ENCODE measurements at regions not wholly inside any gene's neighbourhood (a gene's known extent, or its start where the extent isn't known, plus 50 kb on each side); places are given as distances from the start of the nearest gene placed in this dataset.
"Not testable (repeated sequence)": the region's sequence is repeated elsewhere in the genome, so short reads cannot be mapped to it uniquely, and the experiment has no call there.

DNA sequence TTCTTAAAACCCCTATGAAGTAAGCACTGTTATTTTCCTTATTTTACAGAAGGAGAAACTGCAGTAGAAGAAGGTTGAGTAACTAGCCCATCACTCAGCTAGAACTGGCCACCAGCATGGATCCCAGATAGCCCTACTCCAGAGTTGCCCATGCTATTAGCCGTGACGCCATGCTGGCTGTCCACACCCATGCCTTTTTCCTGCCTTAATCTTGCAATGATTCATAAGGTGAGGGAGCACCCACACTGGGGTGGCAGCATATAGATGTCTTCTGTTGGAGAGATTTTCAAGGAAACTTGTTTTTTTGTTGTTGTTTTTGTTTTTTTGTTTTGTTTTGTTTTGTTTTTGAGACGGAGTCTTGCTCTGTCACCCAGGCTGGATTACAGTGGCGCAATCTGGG, 204.1 kb upstream of the HAAO start:
- H3K27me3 Mint-ChIP-seq, result peaks cover 4% of the 10 kb centered on the region
- H3K4me3 Mint-ChIP-seq, result no peak overlapping the region
- H3K9me3 Mint-ChIP-seq, result no peaks in the 10 kb centered on the region
- H3K4me1 Mint-ChIP-seq, result no peaks in the 10 kb centered on the region
- ChIA-PET POLR2A (no interaction called here), CTCF (interaction anchor here (0.7 kb wide), 1 partner anchor 11 kb away, joined by 4 read pairs; no protein-coding TSS in a partner anchor)
- no peak overlapping the region for H3K27ac Mint-ChIP-seq
- no peak for DNase-seq
- no peaks in the 10 kb centered on the region for H3K36me3 Mint-ChIP-seq (ENCODE audit: low read depth)

DNA sequence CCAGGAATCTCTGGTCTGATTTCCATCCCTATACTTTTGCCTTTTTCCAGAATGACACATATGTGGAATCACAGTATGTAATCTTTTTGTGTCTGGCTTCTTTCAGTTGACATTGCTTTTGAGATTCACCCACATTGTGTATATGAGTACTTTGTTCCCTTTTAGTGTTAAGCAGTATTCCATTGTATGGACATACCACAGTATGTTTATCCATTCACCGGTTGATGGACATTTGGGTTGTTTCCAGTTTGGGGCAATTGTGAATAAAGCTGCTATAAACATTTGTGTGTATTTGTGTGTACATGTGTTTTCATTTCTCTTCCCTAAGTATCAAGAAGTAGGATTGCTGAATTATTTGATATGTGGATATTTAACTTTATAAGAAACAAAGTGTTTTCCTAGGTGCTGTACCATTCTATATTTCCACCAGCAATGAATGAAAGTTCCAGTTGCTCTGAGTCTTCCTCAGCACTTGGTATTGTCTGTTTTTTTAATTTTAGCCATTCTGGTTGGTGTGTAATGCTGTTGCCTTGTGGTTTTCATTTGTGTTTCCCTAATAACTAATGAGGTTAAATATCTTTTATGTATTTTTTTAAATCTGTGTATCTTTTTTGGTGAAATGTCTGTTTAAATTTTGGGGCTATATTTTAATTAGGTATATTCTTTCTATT, 203.5 kb upstream of the HAAO start:
- Mint-ChIP-seq H3K27me3 (peaks cover 4% of the 10 kb centered on the region), H3K4me1 (no peaks in the 10 kb centered on the region), H3K36me3 (ENCODE audit: low read depth) (no peaks in the 10 kb centered on the region), H3K4me3 (no peak overlapping the region), H3K9me3 (no peaks in the 10 kb centered on the region), H3K27ac (no peak overlapping the region)
- ChIA-PET CTCF (no interaction called here), POLR2A (no interaction called here)
- no peak for DNase-seq

DNA sequence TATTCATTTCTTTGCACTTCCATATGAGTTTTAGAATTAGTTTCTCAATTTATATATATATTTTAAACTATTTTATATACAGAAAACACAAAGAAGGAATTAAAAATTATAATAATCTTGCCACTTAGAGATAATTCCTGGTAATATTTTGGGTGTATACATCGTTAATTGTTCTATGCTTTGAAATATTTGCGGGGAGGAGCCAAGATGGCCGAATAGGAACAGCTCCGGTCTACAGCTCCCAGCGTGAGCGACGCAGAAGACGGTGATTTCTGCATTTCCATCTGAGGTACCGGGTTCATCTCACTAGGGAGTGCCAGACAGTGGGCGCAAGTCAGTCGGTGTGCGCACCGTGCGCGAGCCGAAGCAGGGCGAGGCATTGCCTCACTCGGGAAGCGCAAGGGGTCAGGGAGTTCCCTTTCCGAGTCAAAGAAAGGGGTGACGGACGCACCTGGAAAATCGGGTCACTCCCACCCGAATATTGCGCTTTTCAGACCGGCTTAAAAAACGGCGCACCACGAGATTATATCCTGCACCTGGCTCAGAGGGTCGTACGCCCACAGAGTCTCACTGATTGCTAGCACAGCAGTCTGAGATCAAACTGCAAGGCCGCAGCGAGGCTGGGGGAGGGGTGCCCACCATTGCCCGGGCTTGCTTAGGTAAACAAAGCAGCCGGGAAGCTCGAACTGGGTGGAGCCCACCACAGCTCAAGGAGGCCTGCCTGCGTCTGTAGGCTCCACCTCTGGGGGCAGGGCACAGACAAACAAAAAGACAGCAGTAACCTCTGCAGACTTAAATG, 197.1 kb upstream of the HAAO start:
- H3K27ac Mint-ChIP-seq, result peak overlapping the region; percentile 9
- H3K9me3 Mint-ChIP-seq; H3K4me3 Mint-ChIP-seq; H3K27me3 Mint-ChIP-seq; CTCF ChIA-PET; H3K36me3 Mint-ChIP-seq (ENCODE audit: low read depth); POLR2A ChIA-PET; DNase-seq; H3K4me1 Mint-ChIP-seq: not testable (repeated sequence)

DNA sequence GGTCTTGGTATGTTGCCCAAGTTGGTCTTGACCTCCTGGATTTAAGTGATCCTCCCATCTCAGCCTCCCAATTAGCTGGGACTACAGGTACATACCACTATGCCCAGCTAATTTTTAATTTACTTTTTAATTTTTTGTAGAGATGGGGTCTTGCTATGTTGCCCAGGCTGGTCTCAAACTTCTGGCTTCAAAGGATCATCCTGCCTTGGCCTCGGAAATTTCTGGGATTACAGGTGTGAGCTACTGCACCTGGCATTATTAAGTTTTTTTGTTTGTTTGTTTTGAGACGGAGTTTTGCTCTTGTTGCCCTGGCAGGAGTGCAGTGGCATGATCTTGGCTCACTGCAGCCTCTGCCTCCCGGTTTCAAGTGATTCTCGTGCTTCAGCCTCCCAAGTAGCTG, 195.7 kb upstream of the HAAO start:
- H3K36me3 Mint-ChIP-seq (ENCODE audit: low read depth); POLR2A ChIA-PET; H3K27me3 Mint-ChIP-seq; H3K9me3 Mint-ChIP-seq; H3K27ac Mint-ChIP-seq; H3K4me1 Mint-ChIP-seq; DNase-seq; H3K4me3 Mint-ChIP-seq: not testable (repeated sequence)
- CTCF ChIA-PET, result interaction anchor here (1.0 to 1.1 kb wide), 2 partner anchors 13 to 55 kb away, joined by 3 to 5 read pairs; no protein-coding TSS in a partner anchor

DNA sequence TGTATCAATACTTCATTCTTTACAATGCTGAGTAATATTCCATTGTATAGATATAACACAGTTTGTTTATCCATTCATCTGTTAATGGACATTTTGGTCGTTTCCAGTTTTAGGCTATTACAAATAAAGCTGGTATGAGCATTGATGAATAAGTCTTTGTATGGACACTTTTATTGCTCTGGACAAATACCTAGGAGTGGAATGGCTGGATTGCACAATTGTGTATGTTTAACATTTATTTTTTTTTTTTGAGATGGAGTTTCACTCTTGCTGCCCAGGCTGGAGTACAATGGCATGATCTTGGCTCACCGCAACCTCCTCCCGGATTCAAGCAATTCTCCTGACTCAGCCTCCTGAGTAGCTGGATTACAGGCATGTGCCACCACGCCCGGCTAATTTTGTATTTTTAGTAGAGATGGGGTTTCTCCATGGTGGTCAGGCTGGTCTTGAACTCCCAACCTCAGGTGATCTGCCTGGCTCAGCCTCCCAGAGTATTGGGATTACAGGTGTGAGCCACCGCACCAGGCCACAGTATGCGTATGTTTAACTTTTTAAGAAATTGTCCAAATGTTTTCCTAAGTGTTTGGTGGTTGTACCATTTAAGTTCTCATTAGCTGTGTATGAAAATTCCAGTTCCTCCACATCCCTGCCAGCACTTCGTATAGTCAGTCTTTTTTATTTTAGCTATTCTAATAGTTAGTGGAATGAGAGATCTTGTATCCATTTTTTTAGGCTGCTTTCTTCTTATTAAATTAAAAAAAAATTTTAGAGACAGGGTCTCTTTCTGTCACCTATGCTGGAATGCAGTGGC, 194.9 kb upstream of the HAAO start:
- H3K36me3 Mint-ChIP-seq (ENCODE audit: low read depth), result no peaks in the 10 kb centered on the region

DNA sequence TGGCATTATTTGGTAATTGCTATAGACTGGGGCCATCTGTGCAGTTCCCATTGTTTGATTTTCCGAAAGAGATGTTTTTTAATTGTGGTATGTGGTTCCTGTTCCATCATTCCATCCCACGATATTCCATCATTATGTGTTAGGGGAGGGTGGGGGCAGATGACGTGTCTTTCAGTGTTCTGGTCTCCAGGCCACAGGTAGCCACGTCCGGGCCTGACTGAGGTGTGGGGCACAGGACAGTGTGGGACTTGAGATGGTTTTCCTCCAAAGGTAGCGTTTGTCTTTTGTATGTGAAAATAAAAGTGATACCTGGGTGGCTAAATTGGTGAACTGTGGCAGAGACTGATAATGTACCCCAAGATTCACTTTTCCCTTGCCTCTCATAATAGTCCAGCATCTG, 192.2 kb upstream of the HAAO start:
- Mint-ChIP-seq H3K36me3 (ENCODE audit: low read depth) (no peaks in the 10 kb centered on the region), H3K27ac (no peak overlapping the region), H3K4me3 (no peak overlapping the region), H3K4me1 (no peaks in the 10 kb centered on the region), H3K27me3 (peaks cover 1% of the 10 kb centered on the region), H3K9me3 (no peaks in the 10 kb centered on the region)
- ChIA-PET POLR2A (no interaction called here), CTCF (interaction anchor here (1.9 kb wide), 1 partner anchor 10 kb away, joined by 5 read pairs; no protein-coding TSS in a partner anchor)
- no peak for DNase-seq

More for the DNA sequence above, 194.9 kb upstream of the HAAO start:
- DNase-seq, result no peak
- Mint-ChIP-seq H3K27me3 (peaks cover 5% of the 10 kb centered on the region), H3K9me3 (no peaks in the 10 kb centered on the region), H3K27ac (no peak overlapping the region), H3K4me3 (no peak overlapping the region), H3K4me1 (no peaks in the 10 kb centered on the region)
- CTCF ChIA-PET, result interaction anchor here (0.5 to 1.1 kb wide), 5 partner anchors 12 to 1538 kb away, joined by 3 to 5 read pairs (median 3); no protein-coding TSS in a partner anchor
- POLR2A ChIA-PET, result no interaction called here

DNA sequence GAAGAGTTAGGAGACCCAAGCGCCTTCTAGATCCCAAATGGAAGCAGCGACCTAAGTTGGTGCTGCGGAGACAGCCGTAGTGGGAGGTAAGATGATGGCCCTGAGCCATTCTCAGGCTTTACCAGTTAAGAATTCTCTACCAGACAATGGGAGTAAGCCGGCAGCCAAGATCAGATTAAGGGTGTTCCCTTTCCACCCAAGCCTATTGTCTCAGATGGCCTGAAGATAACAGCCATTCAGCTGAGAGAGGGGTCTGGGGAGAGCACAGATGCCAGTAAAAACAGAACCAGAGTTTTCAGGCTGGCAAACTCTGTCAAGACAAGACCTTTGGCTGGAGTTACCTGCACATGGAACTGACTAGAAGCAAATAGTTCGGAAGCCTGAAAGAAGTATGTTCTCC, 191.7 kb upstream of the HAAO start:
- Mint-ChIP-seq H3K27ac (no peak overlapping the region), H3K27me3 (peaks cover 1% of the 10 kb centered on the region), H3K4me3 (no peak overlapping the region), H3K4me1 (no peaks in the 10 kb centered on the region), H3K9me3 (no peaks in the 10 kb centered on the region), H3K36me3 (ENCODE audit: low read depth) (no peaks in the 10 kb centered on the region)
- POLR2A ChIA-PET, result no interaction called here
- no peak for DNase-seq
- CTCF ChIA-PET, result no interaction called here

DNA sequence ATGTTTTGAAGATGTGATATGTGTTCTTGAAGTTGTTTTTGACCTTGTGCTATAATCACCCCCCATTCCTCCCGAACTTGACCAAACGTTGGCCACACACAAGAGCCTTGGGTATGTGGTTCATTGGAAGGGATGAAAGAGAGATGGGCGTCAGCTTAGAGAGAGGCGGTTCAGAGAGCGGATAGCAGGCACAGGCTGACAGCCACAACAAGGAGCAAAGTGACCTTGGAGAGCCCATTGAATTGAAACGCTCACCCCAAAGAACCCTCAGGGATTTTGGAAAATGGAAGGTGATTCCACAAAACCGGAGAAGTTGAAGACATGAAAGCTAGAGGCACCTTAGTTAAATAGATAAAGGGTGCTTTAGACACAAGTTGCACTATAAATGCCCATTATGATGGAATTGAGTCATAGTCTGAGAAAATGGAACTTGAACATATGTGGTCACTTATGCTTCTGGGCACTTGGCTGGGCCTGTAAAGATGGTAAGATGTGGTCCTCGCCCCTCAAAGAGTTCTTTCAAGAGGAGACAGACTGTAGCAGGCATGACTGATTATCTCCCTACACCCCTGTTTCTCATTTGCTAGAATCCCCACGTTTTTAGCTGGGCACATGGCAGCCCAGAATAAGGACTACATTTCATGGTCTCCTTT, 188.5 kb upstream of the HAAO start:
- Mint-ChIP-seq H3K4me3 (no peak overlapping the region), H3K36me3 (ENCODE audit: low read depth) (no peaks in the 10 kb centered on the region), H3K4me1 (no peaks in the 10 kb centered on the region), H3K9me3 (no peaks in the 10 kb centered on the region), H3K27me3 (no peaks in the 10 kb centered on the region), H3K27ac (no peak overlapping the region)
- DNase-seq, result no peak
- CTCF ChIA-PET, result no interaction called here
- POLR2A ChIA-PET, result no interaction called here

DNA sequence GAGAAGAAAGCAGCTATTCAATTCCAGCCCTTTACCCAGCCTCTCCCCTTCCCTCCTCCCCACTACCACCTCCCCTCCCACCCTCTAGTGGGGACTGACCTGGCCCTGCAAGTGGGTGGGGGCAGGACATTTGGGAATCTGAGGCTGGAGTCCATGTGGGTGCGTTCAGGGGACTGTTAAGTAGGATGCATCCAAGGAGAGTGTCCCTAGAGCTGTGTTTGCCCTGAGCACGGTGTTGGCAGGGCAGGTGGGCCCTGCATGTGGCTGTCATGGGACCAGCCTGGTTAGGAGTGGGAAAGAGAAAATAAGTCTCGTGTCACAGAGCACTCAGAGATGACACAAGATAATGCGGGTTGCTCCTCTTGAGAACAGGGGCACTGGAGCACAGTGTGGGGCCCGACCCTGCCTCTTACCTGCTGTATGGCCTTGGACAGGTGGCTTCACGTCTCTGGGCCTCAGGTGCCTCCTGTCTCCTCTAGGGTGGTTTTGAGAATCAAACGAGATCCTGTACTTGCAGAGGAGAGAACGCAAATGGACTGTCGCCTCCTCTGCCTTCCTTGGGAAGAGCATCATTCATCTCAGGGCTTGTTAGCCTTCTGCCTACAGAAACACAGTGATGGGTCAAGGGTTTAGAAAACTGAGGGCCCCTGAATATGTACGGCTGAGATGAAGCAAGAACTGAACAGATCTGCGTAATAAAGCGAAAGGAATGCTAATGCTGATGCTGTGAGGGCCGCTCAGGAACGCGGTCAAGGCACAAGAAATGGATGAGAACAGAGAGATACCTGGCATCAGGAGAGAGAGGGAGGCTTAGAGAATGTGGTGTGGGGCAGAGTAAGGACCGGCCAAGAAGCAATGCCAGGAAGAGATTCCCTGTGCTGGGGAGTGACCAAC, 187.7 kb upstream of the HAAO start:
- Mint-ChIP-seq H3K27me3 (no peaks in the 10 kb centered on the region), H3K4me1 (no peaks in the 10 kb centered on the region), H3K36me3 (ENCODE audit: low read depth) (no peaks in the 10 kb centered on the region), H3K27ac (no peak overlapping the region), H3K9me3 (no peaks in the 10 kb centered on the region), H3K4me3 (no peak overlapping the region)
- DNase-seq, result no peak
- ChIA-PET POLR2A (no interaction called here), CTCF (interaction anchor here (0.6 kb wide), 1 partner anchor 153 kb away, joined by 4 read pairs; no protein-coding TSS in a partner anchor)

DNA sequence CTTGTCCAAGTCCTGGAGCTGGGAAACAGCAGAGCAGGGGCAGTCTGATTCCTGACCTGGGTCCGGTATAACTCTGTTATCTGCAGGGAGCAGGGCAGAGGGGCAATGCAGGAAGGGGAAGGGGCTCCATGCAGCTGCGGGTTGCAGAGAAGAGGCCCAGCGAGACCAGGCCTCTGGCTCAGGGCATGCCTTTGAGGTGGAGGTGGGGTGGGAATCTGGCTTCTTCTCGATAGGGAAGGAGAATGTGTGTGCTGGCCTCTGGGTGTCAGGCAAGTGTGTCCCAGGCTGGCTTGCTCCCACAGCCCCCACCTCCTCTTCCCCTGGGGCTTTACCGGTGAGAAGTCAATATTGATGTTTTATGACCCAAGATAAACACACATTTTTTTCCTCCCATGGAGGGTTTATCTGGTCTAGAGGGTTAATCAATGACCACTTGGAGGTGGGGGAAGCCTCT, 187.1 kb upstream of the HAAO start:
- H3K4me1 Mint-ChIP-seq, result no peaks in the 10 kb centered on the region
- CTCF ChIA-PET, result interaction anchor here (0.6 kb wide), 1 partner anchor 152 kb away, joined by 4 read pairs; no protein-coding TSS in a partner anchor
- no peaks in the 10 kb centered on the region for H3K36me3 Mint-ChIP-seq (ENCODE audit: low read depth)

DNA sequence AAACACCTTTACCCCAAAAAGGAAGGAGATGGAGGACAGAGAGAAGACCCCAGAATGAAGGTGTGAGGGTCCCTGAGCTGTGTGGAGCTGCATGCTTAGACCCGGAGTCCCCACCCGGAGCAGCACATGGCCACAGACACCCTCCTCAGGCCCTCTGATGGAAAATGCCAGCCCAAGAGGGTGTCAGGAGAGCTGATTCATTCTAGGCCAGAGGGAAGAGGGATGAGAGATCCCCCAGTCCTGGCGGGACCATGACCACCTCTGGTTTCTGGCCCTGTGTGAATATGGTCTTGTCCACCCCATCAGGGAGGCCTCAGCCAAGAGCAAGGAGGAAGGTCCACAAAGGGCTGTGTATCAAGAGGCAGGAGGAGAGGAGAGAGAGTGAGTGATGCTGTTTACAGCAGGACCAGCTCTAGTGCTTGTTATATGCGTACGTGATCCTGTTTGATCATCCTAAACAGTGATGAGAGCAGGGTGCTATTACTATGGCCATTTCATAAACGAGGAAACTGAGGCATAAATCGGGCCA, 186.6 kb upstream of the HAAO start:
- no peak overlapping the region for H3K4me3 Mint-ChIP-seq
- ChIA-PET CTCF (no interaction called here), POLR2A (no interaction called here)
- H3K27me3 Mint-ChIP-seq, result no peaks in the 10 kb centered on the region
- no peak for DNase-seq
- H3K36me3 Mint-ChIP-seq (ENCODE audit: low read depth), result no peaks in the 10 kb centered on the region
- H3K9me3 Mint-ChIP-seq, result no peaks in the 10 kb centered on the region
- no peaks in the 10 kb centered on the region for H3K4me1 Mint-ChIP-seq
- no peak overlapping the region for H3K27ac Mint-ChIP-seq

More for the DNA sequence above, 187.1 kb upstream of the HAAO start:
- DNase-seq, result no peak
- POLR2A ChIA-PET, result no interaction called here
- Mint-ChIP-seq H3K9me3 (no peaks in the 10 kb centered on the region), H3K27ac (no peak overlapping the region), H3K27me3 (no peaks in the 10 kb centered on the region), H3K4me3 (no peak overlapping the region)
